OCI-LY1 (cell line): ENCODE measurements at regions not wholly inside any gene's neighbourhood (a gene's known extent, or its start where the extent isn't known, plus 50 kb on each side); places are given as distances from the start of the nearest gene placed in this dataset.
"Not testable (repeated sequence)": the region's sequence is repeated elsewhere in the genome, so short reads cannot be mapped to it uniquely, and the experiment has no call there.

Experiments
- H2AFZ ChIP-seq: fragments of 200-600 bp; sonication (generic), shearing (Covaris generic); 2 replicates; pipeline ENCODE4 v1.6.0; 2014; ENCODE audit warnings: antibody characterized with exemption, mild to moderate bottlenecking, low read length
- H3F3A ChIP-seq: fragments of 200-600 bp; sonication (generic), shearing (Covaris generic); 2 replicates; pipeline ENCODE4 v1.6.0; 2014; ENCODE audit warnings: mild to moderate bottlenecking, antibody characterized with exemption, low read length, moderate library complexity; ENCODE audit not compliant: insufficient read depth
- H3K27ac ChIP-seq: fragments of 200-600 bp; sonication (generic); 2 replicates; pipeline ENCODE4 v1.5.1; 2014; ENCODE audit warnings: low read length, mixed run types, mild to moderate bottlenecking, low read depth; ENCODE audit not compliant: poor library complexity, severe bottlenecking
- H3K27me3 ChIP-seq: fragments of 200-600 bp; sonication (generic); 2 replicates; pipeline ENCODE4 v1.6.0; 2014; ENCODE audit warnings: antibody characterized with exemption, mild to moderate bottlenecking, low read length, moderate library complexity; ENCODE audit not compliant: insufficient read depth
- H3K36me3 ChIP-seq: fragments of 200-600 bp; sonication (generic); 2 replicates; pipeline ENCODE4 v1.6.1; 2014; ENCODE audit warnings: mild to moderate bottlenecking, antibody characterized with exemption, low read length, moderate library complexity, mixed read lengths; ENCODE audit not compliant: insufficient read depth
- H3K4me1 ChIP-seq: fragments of 200-600 bp; sonication (generic); 2 replicates; pipeline ENCODE4 v1.5.1; 2014; ENCODE audit warnings: mild to moderate bottlenecking, low read length, moderate library complexity; ENCODE audit not compliant: insufficient read depth, severe bottlenecking
- H3K4me2 ChIP-seq: fragments of 200-600 bp; sonication (generic), shearing (Covaris generic); 2 replicates; pipeline ENCODE4 v1.6.1; 2014; ENCODE audit warnings: low read length
- H3K4me3 ChIP-seq: fragments of 200-600 bp; sonication (generic); 2 replicates; pipeline ENCODE4 v1.5.1; 2014; ENCODE audit warnings: low read length, low read depth, mild to moderate bottlenecking, mixed read lengths; ENCODE audit not compliant: poor library complexity, severe bottlenecking
- H3K79me2 ChIP-seq: fragments of 200-600 bp; shearing (Covaris generic); 2 replicates; pipeline ENCODE4 v1.6.1; 2016; ENCODE audit warnings: mixed run types, low read length, mixed read lengths; ENCODE audit not compliant: insufficient read depth
- H3K9ac ChIP-seq: fragments of 200-600 bp; sonication (generic), shearing (Covaris generic); 2 replicates; pipeline ENCODE4 v1.6.1; 2014; ENCODE audit warnings: mild to moderate bottlenecking, low read length, mixed read lengths
- H3K9me2 ChIP-seq: fragments of 200-600 bp; sonication (generic), shearing (Covaris generic); 2 replicates; pipeline ENCODE4 v1.6.1; 2014; ENCODE audit warnings: low read depth, mild to moderate bottlenecking, low read length, mixed read lengths
- H3K9me3 ChIP-seq: fragments of 200-600 bp; shearing (Covaris generic); 2 replicates; pipeline ENCODE4 v1.6.1; 2014; ENCODE audit warnings: low read length, mixed read lengths
- H4K20me1 ChIP-seq: fragments of 200-600 bp; sonication (generic), shearing (Covaris generic); 2 replicates; pipeline ENCODE4 v1.6.0; 2016; ENCODE audit warnings: mild to moderate bottlenecking, low read length; ENCODE audit not compliant: insufficient read depth
- CTCF ChIP-seq: fragments of 200-600 bp; sonication (generic), shearing (Covaris generic); IDR thresholded peaks from 2 replicates; pipeline ENCODE4 v1.5.1; 2017; ENCODE audit warnings: mild to moderate bottlenecking, antibody characterized with exemption, low read length, moderate library complexity, mixed read lengths
- EZH2 ChIP-seq: fragments of 200-600 bp; sonication (generic), shearing (Covaris generic); IDR thresholded peaks from 2 replicates; pipeline ENCODE4 v1.8.0; 2017; ENCODE audit warnings: borderline replicate concordance, mixed run types, mild to moderate bottlenecking, antibody characterized with exemption, low read length, moderate library complexity, mixed read lengths

GRCh38 chr9:80489329-80489728 is 917.6 kb downstream of the TLE4 start:
- no peaks in the 10 kb centered on the region for H3K9me3 ChIP-seq
- H3K27ac ChIP-seq, result no peak overlapping the region
- no peaks in the 10 kb centered on the region for H3K79me2 ChIP-seq
- H3K9me2 ChIP-seq, result no peaks in the 10 kb centered on the region
- no peaks in the 10 kb centered on the region for H3F3A ChIP-seq
- no peaks in the 10 kb centered on the region for H4K20me1 ChIP-seq
- no peaks in the 10 kb centered on the region for H3K27me3 ChIP-seq
- TF ChIP-seq CTCF (no peak), EZH2 (no peak)
- H3K4me1 ChIP-seq, result no peaks in the 10 kb centered on the region
- no peak overlapping the region for H3K4me2 ChIP-seq
- H3K36me3 ChIP-seq, result no peaks in the 10 kb centered on the region
- H2AFZ ChIP-seq, result no peak overlapping the region
- H3K4me3 ChIP-seq, result no peak overlapping the region
- no peak overlapping the region for H3K9ac ChIP-seq

- no peak for TF ChIP-seq CTCF
- no peak for TF ChIP-seq EZH2
- no peak overlapping the region for H3K4me2 ChIP-seq
- H3K27ac ChIP-seq, result no peak overlapping the region
- H3K9me3 ChIP-seq, result no peaks in the 10 kb centered on the region
- H4K20me1 ChIP-seq, result no peaks in the 10 kb centered on the region
- no peaks in the 10 kb centered on the region for H3K36me3 ChIP-seq
- H3K79me2 ChIP-seq, result no peaks in the 10 kb centered on the region
- H3K27me3 ChIP-seq, result no peaks in the 10 kb centered on the region
- H3K9me2 ChIP-seq, result no peaks in the 10 kb centered on the region
- H3F3A ChIP-seq, result no peaks in the 10 kb centered on the region
- no peaks in the 10 kb centered on the region for H3K4me1 ChIP-seq
- no peak overlapping the region for H3K4me3 ChIP-seq
- no peak overlapping the region for H2AFZ ChIP-seq
- H3K9ac ChIP-seq, result no peak overlapping the region
Measured at GRCh38 chr9:80485420-80486250, 913.9 kb downstream of the TLE4 start.

GRCh38 chr9:80482251-80482650 is 910.5 kb downstream of the TLE4 start:
- H3K4me2 ChIP-seq, H3K4me3 ChIP-seq, H3K79me2 ChIP-seq, H2AFZ ChIP-seq, H3K27me3 ChIP-seq, H3K27ac ChIP-seq, H3K36me3 ChIP-seq, H3K4me1 ChIP-seq, H3K9ac ChIP-seq, H4K20me1 ChIP-seq, H3F3A ChIP-seq, H3K9me2 ChIP-seq, H3K9me3 ChIP-seq: not testable (repeated sequence)

- H3K4me2 ChIP-seq, result no peak overlapping the region
- no peaks in the 10 kb centered on the region for H3K9me3 ChIP-seq
- TF ChIP-seq EZH2 (no peak), CTCF (no peak)
Measured at GRCh38 chr9:80467632-80468031, 895.9 kb downstream of the TLE4 start.

More at GRCh38 chr9:80467632-80468031, 895.9 kb downstream of the TLE4 start:
- H2AFZ ChIP-seq, result no peak overlapping the region
- no peaks in the 10 kb centered on the region for H3K79me2 ChIP-seq
- no peak overlapping the region for H3K27ac ChIP-seq
- no peak overlapping the region for H3K4me3 ChIP-seq
- H3K4me1 ChIP-seq, result no peaks in the 10 kb centered on the region
- no peaks in the 10 kb centered on the region for H3K9me2 ChIP-seq
- no peaks in the 10 kb centered on the region for H3K27me3 ChIP-seq
- no peaks in the 10 kb centered on the region for H3K36me3 ChIP-seq
- H4K20me1 ChIP-seq, result no peaks in the 10 kb centered on the region
- H3K9ac ChIP-seq, result no peak overlapping the region
- H3F3A ChIP-seq, result no peaks in the 10 kb centered on the region
